Peyer's patch (tissue), 4 donors: ENCODE measurements at regions not wholly inside any gene's neighbourhood (a gene's known extent, or its start where the extent isn't known, plus 50 kb on each side); places are given as distances from the start of the nearest gene placed in this dataset.

ENCODE experiments used
- POLR2A ChIP-seq, 2 donors: fragments of 450-650 bp; IDR thresholded peaks; one replicate each; pipeline ENCODE4 v1.5.1; 2017; ENCODE audit warnings: antibody characterized with exemption in 2 of 2, mild to moderate bottlenecking in 2 of 2, moderate library complexity in 2 of 2
- TF ChIP-seq, protein P1 (sequence below), 6 experiments: fragments of 450-650 bp in 4 of 6; fragments of 200-600 bp in 2 of 6; sonication (generic) in 1 of 6; IDR thresholded peaks; one replicate each; pipeline ENCODE4 v1.5.1; 2017 to 2019; ENCODE audit warnings: antibody characterized with exemption in 6 of 6, mild to moderate bottlenecking in 3 of 6, moderate library complexity in 1 of 6

DNA sequence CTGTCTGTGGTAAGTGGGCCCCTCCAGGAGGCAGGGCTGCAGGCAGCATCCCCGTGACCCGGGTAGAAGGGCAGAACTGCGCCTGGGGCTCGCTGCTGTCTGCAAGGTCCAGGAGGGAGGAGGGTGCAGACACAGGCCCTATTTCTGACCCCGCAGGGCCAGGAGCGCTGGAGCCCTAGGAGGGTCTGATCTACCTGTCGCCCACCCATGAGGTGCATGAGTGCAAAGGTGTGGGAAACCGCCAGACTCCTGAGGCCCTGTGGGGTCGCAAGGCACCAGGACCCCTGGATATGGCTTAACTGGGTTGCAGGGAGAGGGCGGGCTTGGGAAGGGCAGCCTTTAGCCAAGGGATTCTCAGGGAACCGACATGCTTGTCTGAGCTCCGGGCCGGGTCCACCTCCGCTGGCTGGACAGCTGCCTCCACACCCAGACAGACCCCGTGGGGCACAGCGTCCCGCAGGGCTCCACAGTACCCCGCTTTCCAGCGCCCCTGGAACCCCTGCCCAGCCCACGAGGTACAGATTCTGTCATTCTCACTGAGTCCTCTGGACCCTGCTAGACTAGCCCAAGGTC lies 72.9 kb upstream of the TSPAN11 start:
- TF ChIP-seq, protein P1, sequence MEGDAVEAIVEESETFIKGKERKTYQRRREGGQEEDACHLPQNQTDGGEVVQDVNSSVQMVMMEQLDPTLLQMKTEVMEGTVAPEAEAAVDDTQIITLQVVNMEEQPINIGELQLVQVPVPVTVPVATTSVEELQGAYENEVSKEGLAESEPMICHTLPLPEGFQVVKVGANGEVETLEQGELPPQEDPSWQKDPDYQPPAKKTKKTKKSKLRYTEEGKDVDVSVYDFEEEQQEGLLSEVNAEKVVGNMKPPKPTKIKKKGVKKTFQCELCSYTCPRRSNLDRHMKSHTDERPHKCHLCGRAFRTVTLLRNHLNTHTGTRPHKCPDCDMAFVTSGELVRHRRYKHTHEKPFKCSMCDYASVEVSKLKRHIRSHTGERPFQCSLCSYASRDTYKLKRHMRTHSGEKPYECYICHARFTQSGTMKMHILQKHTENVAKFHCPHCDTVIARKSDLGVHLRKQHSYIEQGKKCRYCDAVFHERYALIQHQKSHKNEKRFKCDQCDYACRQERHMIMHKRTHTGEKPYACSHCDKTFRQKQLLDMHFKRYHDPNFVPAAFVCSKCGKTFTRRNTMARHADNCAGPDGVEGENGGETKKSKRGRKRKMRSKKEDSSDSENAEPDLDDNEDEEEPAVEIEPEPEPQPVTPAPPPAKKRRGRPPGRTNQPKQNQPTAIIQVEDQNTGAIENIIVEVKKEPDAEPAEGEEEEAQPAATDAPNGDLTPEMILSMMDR (IDR thresholded peaks at IDR 0.05): no peak
- no peak for TF ChIP-seq POLR2A (IDR thresholded peaks at IDR 0.05)
